ENCODE measurements at regions not wholly inside any gene's neighbourhood (a gene's known extent, or its start where the extent isn't known, plus 50 kb on each side); places are given as distances from the start of the nearest gene placed in this dataset.

DNA sequence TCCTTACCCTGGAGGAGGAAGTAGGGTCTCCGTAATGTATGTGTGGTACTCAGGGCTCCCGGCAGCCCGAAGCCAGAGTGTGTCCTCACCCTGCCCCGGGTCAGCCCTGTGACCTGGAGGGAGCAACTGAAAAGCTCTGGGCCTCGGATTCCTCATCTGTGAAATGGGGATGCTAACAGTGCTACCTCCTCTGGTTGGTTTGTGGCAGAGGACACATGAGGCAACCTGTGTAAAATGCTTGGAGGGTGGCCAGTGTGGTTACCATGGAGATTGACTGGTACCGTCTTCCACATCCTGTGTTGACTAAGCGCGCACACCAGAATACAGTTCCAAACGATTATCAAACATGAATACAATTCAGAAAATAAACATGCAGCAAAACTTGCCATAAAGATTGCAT is 163.8 kb upstream of the KLF6 start:
- TF ChIP-seq EZH2 (IDR thresholded peaks at IDR 0.05; ENCODE audit: borderline replicate concordance, low read depth, low read length, severe bottlenecking), result no peak
- TF ChIP-seq, protein P1, sequence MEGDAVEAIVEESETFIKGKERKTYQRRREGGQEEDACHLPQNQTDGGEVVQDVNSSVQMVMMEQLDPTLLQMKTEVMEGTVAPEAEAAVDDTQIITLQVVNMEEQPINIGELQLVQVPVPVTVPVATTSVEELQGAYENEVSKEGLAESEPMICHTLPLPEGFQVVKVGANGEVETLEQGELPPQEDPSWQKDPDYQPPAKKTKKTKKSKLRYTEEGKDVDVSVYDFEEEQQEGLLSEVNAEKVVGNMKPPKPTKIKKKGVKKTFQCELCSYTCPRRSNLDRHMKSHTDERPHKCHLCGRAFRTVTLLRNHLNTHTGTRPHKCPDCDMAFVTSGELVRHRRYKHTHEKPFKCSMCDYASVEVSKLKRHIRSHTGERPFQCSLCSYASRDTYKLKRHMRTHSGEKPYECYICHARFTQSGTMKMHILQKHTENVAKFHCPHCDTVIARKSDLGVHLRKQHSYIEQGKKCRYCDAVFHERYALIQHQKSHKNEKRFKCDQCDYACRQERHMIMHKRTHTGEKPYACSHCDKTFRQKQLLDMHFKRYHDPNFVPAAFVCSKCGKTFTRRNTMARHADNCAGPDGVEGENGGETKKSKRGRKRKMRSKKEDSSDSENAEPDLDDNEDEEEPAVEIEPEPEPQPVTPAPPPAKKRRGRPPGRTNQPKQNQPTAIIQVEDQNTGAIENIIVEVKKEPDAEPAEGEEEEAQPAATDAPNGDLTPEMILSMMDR (IDR thresholded peaks at IDR 0.05; ENCODE audit: borderline replicate concordance, extremely low read depth, low read length, poor library complexity, severe bottlenecking), result no peak
- Histone ChIP-seq H3K4me3 (ENCODE audit: low read depth in 1 of 2, low read length in 2 of 2) (no peak overlapping the region), H3K36me3 (ENCODE audit: insufficient read depth, low read length) (no peaks in the 10 kb centered on the region), H3K27ac (ENCODE audit: low read length) (peak overlapping the region; percentile 95), H3K4me2 (ENCODE audit: insufficient read depth, low read length) (peak overlapping the region; percentile 38), H3K9me3 (ENCODE audit: insufficient read depth, low read length, severe bottlenecking) (no peaks in the 10 kb centered on the region), H3K27me3 (ENCODE audit: insufficient read depth, low read length, poor library complexity) (no peaks in the 10 kb centered on the region), H3K9ac (ENCODE audit: low read depth, low read length) (peak overlapping the region; percentile 54; the same call in 1 of the 2 replicates), H3K4me1 (ENCODE audit: insufficient read depth, low read length) (peaks cover 68% of the 10 kb centered on the region), H3K79me2 (ENCODE audit: insufficient read depth, low read length) (no peaks in the 10 kb centered on the region), H2AFZ (ENCODE audit: low read depth, low read length) (no peak overlapping the region), H4K20me1 (ENCODE audit: insufficient read depth, low read length) (no peaks in the 10 kb centered on the region)
- peak; percentile 76 for ATAC-seq (ENCODE audit: insufficient read depth, low read depth)
- peak; percentile 92 for DNase-seq

DNA sequence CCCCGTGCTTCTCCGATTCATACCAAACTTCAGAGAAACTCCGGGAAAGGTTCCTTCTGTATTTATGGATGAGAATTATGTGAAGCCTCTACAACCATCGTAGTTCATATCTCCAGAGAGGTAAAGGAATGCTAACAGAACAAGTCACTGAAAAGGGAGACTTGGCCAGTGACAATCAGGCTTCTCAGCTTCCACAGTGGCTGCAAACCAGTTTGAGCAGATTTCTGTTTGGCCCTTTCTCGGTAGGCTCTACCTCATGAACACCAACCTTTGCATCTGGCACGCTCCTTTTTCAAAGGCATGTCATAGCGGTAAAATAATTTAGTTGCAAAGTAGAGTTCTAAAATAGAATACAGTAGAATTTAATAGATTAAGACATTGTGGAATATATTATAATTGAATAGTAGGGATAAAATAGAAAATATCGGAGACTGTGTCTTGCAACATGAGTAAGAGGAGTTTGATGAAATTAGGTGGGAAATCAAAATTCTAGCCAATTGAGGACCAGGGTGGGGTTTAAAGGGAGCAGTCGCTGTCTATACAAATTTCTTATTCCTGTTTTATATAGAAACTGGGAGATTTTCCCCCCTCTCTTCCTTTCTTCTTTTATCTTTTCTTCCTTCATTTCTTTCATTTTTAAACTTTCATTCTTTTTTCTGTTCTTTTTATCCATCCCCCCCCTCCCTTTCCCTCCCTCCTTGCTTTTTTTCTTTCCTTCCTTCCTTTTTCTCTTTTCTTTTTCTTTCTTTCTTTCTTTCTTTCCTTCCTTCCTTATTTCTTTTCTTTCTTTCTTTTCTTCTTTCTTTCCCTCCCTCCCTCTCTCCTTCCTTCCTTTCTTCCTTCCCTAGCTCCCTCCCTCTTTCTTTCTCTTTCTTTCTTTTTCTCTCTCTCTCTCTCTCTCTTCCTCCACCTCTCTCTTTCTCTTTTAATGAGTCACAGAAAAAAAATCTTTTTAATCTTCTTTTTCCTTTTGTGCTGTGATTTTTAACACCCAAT is 161.5 kb upstream of the KLF6 start:
- Histone ChIP-seq H3K27ac (ENCODE audit: low read length) (peak overlapping the region; percentile 83), H3K4me1 (ENCODE audit: insufficient read depth, low read length) (peaks cover 73% of the 10 kb centered on the region), H3K4me3 (ENCODE audit: low read depth in 1 of 2, low read length in 2 of 2) (no peak overlapping the region), H3K27me3 (ENCODE audit: insufficient read depth, low read length, poor library complexity) (no peaks in the 10 kb centered on the region), H3K79me2 (ENCODE audit: insufficient read depth, low read length) (no peaks in the 10 kb centered on the region), H2AFZ (ENCODE audit: low read depth, low read length) (no peak overlapping the region), H4K20me1 (ENCODE audit: insufficient read depth, low read length) (no peaks in the 10 kb centered on the region), H3K9ac (ENCODE audit: low read depth, low read length) (peak overlapping the region; percentile 40), H3K4me2 (ENCODE audit: insufficient read depth, low read length) (no peak overlapping the region), H3K9me3 (ENCODE audit: insufficient read depth, low read length, severe bottlenecking) (no peaks in the 10 kb centered on the region), H3K36me3 (ENCODE audit: insufficient read depth, low read length) (no peaks in the 10 kb centered on the region)
- no peak for TF ChIP-seq EZH2 (IDR thresholded peaks at IDR 0.05; ENCODE audit: borderline replicate concordance, low read depth, low read length, severe bottlenecking)
- TF ChIP-seq, protein P1 (IDR thresholded peaks at IDR 0.05; ENCODE audit: borderline replicate concordance, extremely low read depth, low read length, poor library complexity, severe bottlenecking), result no peak
- DNase-seq, result no peak
- ATAC-seq (ENCODE audit: insufficient read depth, low read depth), result peak; percentile 23

DNA sequence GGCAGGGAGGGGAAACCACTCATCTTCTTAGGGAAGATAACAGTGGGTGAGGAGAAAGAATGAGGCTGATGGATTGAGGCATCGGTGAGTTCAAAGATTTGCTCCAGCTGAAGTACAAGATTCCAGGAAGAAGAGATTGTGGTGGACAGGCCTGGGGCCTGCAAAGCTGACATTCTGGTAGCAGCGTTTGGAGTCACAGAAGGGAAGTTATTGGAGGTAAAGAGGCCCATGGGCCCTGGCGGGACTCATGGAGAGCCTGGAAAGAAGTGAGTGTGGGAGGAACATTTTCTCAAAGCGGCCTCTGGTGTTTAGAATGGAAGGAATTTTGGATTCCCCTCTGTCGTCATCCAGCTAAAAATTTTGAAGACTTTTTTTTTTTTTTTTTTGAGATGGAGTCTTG is 160.0 kb upstream of the KLF6 start:
- Histone ChIP-seq H3K4me1 (ENCODE audit: insufficient read depth, low read length) (peaks cover 58% of the 10 kb centered on the region), H3K4me2 (ENCODE audit: insufficient read depth, low read length) (no peak overlapping the region), H3K27ac (ENCODE audit: low read length) (peak overlapping the region; percentile 62), H4K20me1 (ENCODE audit: insufficient read depth, low read length) (no peaks in the 10 kb centered on the region), H3K79me2 (ENCODE audit: insufficient read depth, low read length) (no peaks in the 10 kb centered on the region), H3K9me3 (ENCODE audit: insufficient read depth, low read length, severe bottlenecking) (no peaks in the 10 kb centered on the region), H3K36me3 (ENCODE audit: insufficient read depth, low read length) (no peaks in the 10 kb centered on the region), H3K4me3 (ENCODE audit: low read depth in 1 of 2, low read length in 2 of 2) (no peak overlapping the region), H3K27me3 (ENCODE audit: insufficient read depth, low read length, poor library complexity) (no peaks in the 10 kb centered on the region), H3K9ac (ENCODE audit: low read depth, low read length) (no peak overlapping the region), H2AFZ (ENCODE audit: low read depth, low read length) (no peak overlapping the region)
- no peak for ATAC-seq (ENCODE audit: insufficient read depth, low read depth)
- TF ChIP-seq EZH2 (IDR thresholded peaks at IDR 0.05; ENCODE audit: borderline replicate concordance, low read depth, low read length, severe bottlenecking), result no peak
- TF ChIP-seq, protein P1 (IDR thresholded peaks at IDR 0.05; ENCODE audit: borderline replicate concordance, extremely low read depth, low read length, poor library complexity, severe bottlenecking), result no peak
- no peak for DNase-seq

Data from DND-41 (cell line).